Thymus (tissue), 11 donors: ENCODE measurements at regions not wholly inside any gene's neighbourhood (a gene's known extent, or its start where the extent isn't known, plus 50 kb on each side); places are given as distances from the start of the nearest gene placed in this dataset.

ENCODE experiments used
- DNase-seq, 9 donors: peaks; one replicate each; pipeline ENCODE4 v3.0.0-alpha.2; 2013; ENCODE audit warnings: low spot score in 9 of 9, low read depth in 6 of 9, missing footprints in 1 of 9
- H3K27ac ChIP-seq, 2 donors: one replicate each; pipeline ENCODE4 v1.5.1; 2013; ENCODE audit warnings: control low read depth in 1 of 2, low read depth in 1 of 2, low read length in 1 of 2, mild to moderate bottlenecking in 1 of 2, moderate library complexity in 1 of 2
- H3K27me3 ChIP-seq, 2 donors: one replicate each; pipeline ENCODE4 v1.5.1; 2013; ENCODE audit warnings: low read length in 1 of 2; ENCODE audit not compliant: control insufficient read depth in 2 of 2, insufficient read depth in 1 of 2
- H3K36me3 ChIP-seq, 2 donors: one replicate each; pipeline ENCODE4 v1.5.1; 2013; ENCODE audit warnings: low read length in 1 of 2, mild to moderate bottlenecking in 1 of 2, moderate library complexity in 1 of 2; ENCODE audit not compliant: control insufficient read depth in 2 of 2, insufficient read depth in 2 of 2
- H3K4me1 ChIP-seq, 2 donors: one replicate each; pipeline ENCODE4 v1.5.1; 2013; ENCODE audit warnings: low read length in 2 of 2; ENCODE audit not compliant: control insufficient read depth in 2 of 2, insufficient read depth in 2 of 2
- H3K4me3 ChIP-seq, 2 donors: one replicate each; pipeline ENCODE4 v1.5.1; 2013; ENCODE audit warnings: low read length in 2 of 2, control low read depth in 1 of 2, mild to moderate bottlenecking in 1 of 2
- H3K9me3 ChIP-seq, 2 donors: one replicate each; pipeline ENCODE4 v1.5.1; 2013; ENCODE audit warnings: low read length in 1 of 2, mild to moderate bottlenecking in 1 of 2; ENCODE audit not compliant: control insufficient read depth in 2 of 2, insufficient read depth in 1 of 2
- WGBS: extraction: QIAGEN DNeasy Blood & Tissue Kit; methylation state at CpG from one replicate; pipeline ENCODE4 v1.1.7; 2013; 5-methylcytosine and 5-hydroxymethylcytosine counted together
- donor health status: healthy.

DNA sequence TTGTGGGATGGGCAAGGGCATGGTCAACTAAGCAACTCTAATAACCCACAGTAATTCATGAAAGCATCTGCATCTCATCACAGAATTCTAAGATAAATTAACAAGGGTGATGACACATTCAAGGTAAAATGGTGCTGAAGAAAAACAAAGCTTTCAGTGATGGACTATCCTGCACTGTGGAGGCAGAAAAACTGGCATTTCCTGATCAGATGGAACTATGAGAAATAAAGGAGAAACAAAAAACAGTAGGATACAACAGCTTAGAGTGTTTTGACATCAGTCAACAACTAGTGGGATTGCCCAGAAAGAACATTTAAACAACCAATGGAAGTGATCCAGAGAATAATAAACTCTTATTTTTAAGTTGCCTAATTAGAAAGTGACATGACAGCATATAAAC is 327.0 kb downstream of the KLF5 start:
- no peaks in the 10 kb centered on the region for H3K9me3 ChIP-seq
- no peaks in the 10 kb centered on the region for H3K4me1 ChIP-seq
- H3K36me3 ChIP-seq = no peaks in the 10 kb centered on the region
- no peaks in the 10 kb centered on the region for H3K27me3 ChIP-seq
- no peak overlapping the region for H3K4me3 ChIP-seq
- no peak overlapping the region for H3K27ac ChIP-seq
- no peak for DNase-seq

- DNase-seq = no peak
- 91% methylated on average over 5 of the region's 5 CpGs for WGBS
- Histone ChIP-seq H3K4me3 (no peak overlapping the region), H3K9me3 (peaks cover 0 to 1% of the 10 kb centered on the region in 2 donors), H3K27me3 (no peaks in the 10 kb centered on the region), H3K27ac (no peak overlapping the region), H3K4me1 (no peaks in the 10 kb centered on the region), H3K36me3 (no peaks in the 10 kb centered on the region)
Measured at GRCh38 chr13:73372666-73373627, 314.1 kb downstream of the KLF5 start.

DNA sequence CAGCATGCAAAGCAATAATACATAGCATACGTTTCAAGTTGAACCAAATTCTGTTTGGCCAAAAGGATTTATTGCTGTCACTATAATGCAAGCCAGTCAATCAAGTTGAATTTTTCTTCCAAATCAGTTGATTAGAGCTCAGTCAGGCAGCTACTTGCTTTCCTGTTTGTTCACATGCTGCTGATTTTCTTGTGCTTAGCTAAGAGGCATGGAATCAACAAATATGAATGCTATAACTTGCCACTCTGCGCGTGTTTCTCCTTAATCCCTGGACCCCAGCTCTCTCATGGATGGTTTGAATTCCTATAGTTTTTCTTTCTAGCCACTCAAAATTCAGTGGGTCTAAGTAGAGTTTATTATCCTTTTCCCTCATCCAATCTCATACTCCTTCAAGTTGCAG is 311.3 kb downstream of the KLF5 start:
- no peak overlapping the region for H3K27ac ChIP-seq

DNA sequence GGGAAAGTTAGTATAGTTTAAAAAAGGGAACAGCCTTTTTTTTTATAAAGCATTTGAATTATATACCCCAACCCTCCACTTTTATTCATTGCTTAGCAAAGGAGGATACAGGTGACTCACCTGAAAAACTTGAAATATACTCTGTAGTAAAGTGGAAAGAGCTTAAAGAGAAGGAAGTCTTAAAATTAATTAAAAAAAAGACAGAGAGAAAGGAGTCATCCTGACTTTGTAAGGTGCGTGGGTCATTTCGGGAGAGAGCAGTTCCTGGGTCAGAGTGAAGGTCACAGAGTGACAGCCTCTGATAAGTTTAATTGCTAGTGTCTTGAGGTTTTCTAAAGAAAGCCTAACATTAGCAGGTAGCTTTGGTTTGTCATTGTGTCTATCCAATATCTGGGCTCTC is 310.3 kb downstream of the KLF5 start:
- no peak overlapping the region for H3K27ac ChIP-seq
- DNase-seq = no peak
- no peaks in the 10 kb centered on the region for H3K27me3 ChIP-seq
- no peaks in the 10 kb centered on the region for H3K36me3 ChIP-seq
- WGBS = 98% methylated on average over 2 of the region's 2 CpGs
- H3K9me3 ChIP-seq = no peaks in the 10 kb centered on the region
- H3K4me1 ChIP-seq = no peaks in the 10 kb centered on the region
- H3K4me3 ChIP-seq = no peak overlapping the region

More for the DNA sequence above, 311.3 kb downstream of the KLF5 start:
- H3K4me3 ChIP-seq = no peak overlapping the region
- WGBS = 96% methylated on average over 3 of the region's 3 CpGs
- no peaks in the 10 kb centered on the region for H3K36me3 ChIP-seq
- no peaks in the 10 kb centered on the region for H3K27me3 ChIP-seq
- H3K4me1 ChIP-seq = no peaks in the 10 kb centered on the region
- DNase-seq = no peak
- H3K9me3 ChIP-seq = no peaks in the 10 kb centered on the region

- no peak for DNase-seq
- Histone ChIP-seq H3K4me1 (no peaks in the 10 kb centered on the region), H3K4me3 (no peak overlapping the region), H3K36me3 (no peaks in the 10 kb centered on the region), H3K9me3 (no peaks in the 10 kb centered on the region), H3K27ac (no peak overlapping the region), H3K27me3 (no peaks in the 10 kb centered on the region)
- whole genome bisulfite sequencing = 93% methylated on average over 5 of the region's 5 CpGs
Measured at GRCh38 chr13:73368608-73369007, 309.8 kb downstream of the KLF5 start.

- H3K27ac ChIP-seq = no peak overlapping the region
- DNase-seq = no peak
- no peak overlapping the region for H3K4me3 ChIP-seq
- H3K36me3 ChIP-seq = no peaks in the 10 kb centered on the region
- H3K9me3 ChIP-seq = no peaks in the 10 kb centered on the region
- 91% methylated on average over 5 of the region's 5 CpGs for WGBS
- no peaks in the 10 kb centered on the region for H3K4me1 ChIP-seq
- no peaks in the 10 kb centered on the region for H3K27me3 ChIP-seq
Measured at GRCh38 chr13:73367886-73368285, 309.1 kb downstream of the KLF5 start.

- WGBS = 94% methylated on average over 3 of the region's 3 CpGs
Measured at GRCh38 chr13:73366241-73366640, 307.4 kb downstream of the KLF5 start.

DNA sequence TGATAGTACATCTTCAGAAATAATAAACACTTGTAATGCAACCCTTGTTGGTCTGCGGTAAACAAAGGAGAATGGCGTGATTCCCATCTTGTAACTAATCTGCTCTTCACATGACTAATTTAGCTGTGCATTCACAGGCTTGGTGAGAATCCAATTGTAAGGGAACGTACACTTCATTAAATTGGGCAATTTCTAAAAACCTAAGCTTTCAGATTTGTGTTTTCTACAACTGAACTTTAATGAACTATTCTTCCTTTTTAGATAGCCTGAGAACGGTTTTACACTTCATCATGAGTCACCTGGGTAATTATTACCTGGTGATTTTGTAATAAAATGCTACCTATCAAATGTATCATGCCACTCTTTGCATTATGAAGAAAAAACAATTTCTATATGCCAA is 306.9 kb downstream of the KLF5 start:
- Histone ChIP-seq H3K27ac (no peak overlapping the region), H3K27me3 (no peaks in the 10 kb centered on the region), H3K4me3 (no peak overlapping the region), H3K4me1 (no peaks in the 10 kb centered on the region), H3K9me3 (no peaks in the 10 kb centered on the region), H3K36me3 (no peaks in the 10 kb centered on the region)
- DNase-seq = no peak
- 95% methylated on average over 4 of the region's 4 CpGs for WGBS

More at GRCh38 chr13:73366241-73366640, 307.4 kb downstream of the KLF5 start:
- Histone ChIP-seq H3K27ac (no peak overlapping the region), H3K4me3 (no peak overlapping the region), H3K36me3 (no peaks in the 10 kb centered on the region), H3K4me1 (no peaks in the 10 kb centered on the region), H3K27me3 (no peaks in the 10 kb centered on the region), H3K9me3 (no peaks in the 10 kb centered on the region)
- no peak for DNase-seq

GRCh38 chr13:73365252-73365651 is 306.4 kb downstream of the KLF5 start:
- Histone ChIP-seq H3K27me3 (no peaks in the 10 kb centered on the region), H3K4me3 (no peak overlapping the region), H3K4me1 (no peaks in the 10 kb centered on the region), H3K27ac (no peak overlapping the region), H3K36me3 (no peaks in the 10 kb centered on the region), H3K9me3 (no peaks in the 10 kb centered on the region)
- peak in 1 of 9 donors; percentile 16 for DNase-seq
- WGBS = 90% methylated on average over 3 of the region's 3 CpGs
